Suprapubic skin (tissue), 4 donors: ENCODE measurements at regions not wholly inside any gene's neighbourhood (a gene's known extent, or its start where the extent isn't known, plus 50 kb on each side); places are given as distances from the start of the nearest gene placed in this dataset.

Source experiments
- EP300 ChIP-seq: sonication (generic); formaldehyde crosslinking; IDR thresholded peaks from one replicate; pipeline ENCODE4 v1.6.1; 2017; ENCODE audit warnings: antibody characterized with exemption
- POLR2A ChIP-seq, 2 donors: fragments of 450-650 bp; IDR thresholded peaks; one replicate each; pipeline ENCODE4 v1.6.1; 2017; ENCODE audit warnings: antibody characterized with exemption in 2 of 2, mild to moderate bottlenecking in 2 of 2, moderate library complexity in 2 of 2
- POLR2AphosphoS5 ChIP-seq, 3 donors: sonication (generic); formaldehyde crosslinking; IDR thresholded peaks; one replicate each; pipeline ENCODE4 v1.6.1; 2017; ENCODE audit warnings: antibody characterized with exemption in 3 of 3
- TF ChIP-seq, protein P1 (sequence below), 2 donors: fragments of 200-600 bp in 1 of 2; fragments of 450-650 bp in 1 of 2; sonication (generic) in 1 of 2; IDR thresholded peaks; one replicate each; pipeline ENCODE4 v1.5.1; 2016 to 2019; ENCODE audit warnings: antibody characterized with exemption in 2 of 2, mild to moderate bottlenecking in 1 of 2, moderate library complexity in 1 of 2

DNA sequence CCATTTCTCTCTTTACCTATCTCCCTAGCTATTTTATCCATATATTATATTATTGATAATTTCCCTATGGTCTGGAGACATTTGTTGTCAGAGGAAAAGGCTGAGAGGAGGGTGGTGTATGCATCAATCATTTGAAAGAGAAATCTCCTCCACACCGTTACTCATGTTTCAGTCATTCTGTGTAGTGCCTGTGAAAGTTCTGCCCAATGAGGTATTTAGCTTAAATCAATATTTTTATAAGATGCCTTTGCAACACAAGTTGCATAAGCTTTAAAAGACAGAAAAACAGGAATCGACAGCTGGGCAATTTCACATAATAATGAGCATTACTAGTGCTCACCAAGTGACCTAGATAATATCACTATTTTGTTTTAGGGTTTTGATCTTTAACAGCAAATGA lies 363.7 kb upstream of the FSIP2 start:
- TF ChIP-seq, protein P1, sequence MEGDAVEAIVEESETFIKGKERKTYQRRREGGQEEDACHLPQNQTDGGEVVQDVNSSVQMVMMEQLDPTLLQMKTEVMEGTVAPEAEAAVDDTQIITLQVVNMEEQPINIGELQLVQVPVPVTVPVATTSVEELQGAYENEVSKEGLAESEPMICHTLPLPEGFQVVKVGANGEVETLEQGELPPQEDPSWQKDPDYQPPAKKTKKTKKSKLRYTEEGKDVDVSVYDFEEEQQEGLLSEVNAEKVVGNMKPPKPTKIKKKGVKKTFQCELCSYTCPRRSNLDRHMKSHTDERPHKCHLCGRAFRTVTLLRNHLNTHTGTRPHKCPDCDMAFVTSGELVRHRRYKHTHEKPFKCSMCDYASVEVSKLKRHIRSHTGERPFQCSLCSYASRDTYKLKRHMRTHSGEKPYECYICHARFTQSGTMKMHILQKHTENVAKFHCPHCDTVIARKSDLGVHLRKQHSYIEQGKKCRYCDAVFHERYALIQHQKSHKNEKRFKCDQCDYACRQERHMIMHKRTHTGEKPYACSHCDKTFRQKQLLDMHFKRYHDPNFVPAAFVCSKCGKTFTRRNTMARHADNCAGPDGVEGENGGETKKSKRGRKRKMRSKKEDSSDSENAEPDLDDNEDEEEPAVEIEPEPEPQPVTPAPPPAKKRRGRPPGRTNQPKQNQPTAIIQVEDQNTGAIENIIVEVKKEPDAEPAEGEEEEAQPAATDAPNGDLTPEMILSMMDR (IDR thresholded peaks at IDR 0.05) = no peak
- TF ChIP-seq POLR2A (IDR thresholded peaks at IDR 0.05) (no peak), POLR2AphosphoS5 (IDR thresholded peaks at IDR 0.05) (no peak), EP300 (no peak)
